ENCODE measurements at regions not wholly inside any gene's neighbourhood (a gene's known extent, or its start where the extent isn't known, plus 50 kb on each side); places are given as distances from the start of the nearest gene placed in this dataset.
A peak's percentile ranks its signal among the peaks of the same experiment; 100 is the strongest.

GRCh38 chr11:70623906-70624597 lies 225.7 kb downstream of the CTTN start:
- DNase-seq: no peak

- no peak for DNase-seq
These were observed 226.3 kb downstream of the CTTN start for GRCh38 chr11:70624598-70624993.

- no peak for DNase-seq
These were observed 226.7 kb downstream of the CTTN start for GRCh38 chr11:70625051-70625450.

DNA sequence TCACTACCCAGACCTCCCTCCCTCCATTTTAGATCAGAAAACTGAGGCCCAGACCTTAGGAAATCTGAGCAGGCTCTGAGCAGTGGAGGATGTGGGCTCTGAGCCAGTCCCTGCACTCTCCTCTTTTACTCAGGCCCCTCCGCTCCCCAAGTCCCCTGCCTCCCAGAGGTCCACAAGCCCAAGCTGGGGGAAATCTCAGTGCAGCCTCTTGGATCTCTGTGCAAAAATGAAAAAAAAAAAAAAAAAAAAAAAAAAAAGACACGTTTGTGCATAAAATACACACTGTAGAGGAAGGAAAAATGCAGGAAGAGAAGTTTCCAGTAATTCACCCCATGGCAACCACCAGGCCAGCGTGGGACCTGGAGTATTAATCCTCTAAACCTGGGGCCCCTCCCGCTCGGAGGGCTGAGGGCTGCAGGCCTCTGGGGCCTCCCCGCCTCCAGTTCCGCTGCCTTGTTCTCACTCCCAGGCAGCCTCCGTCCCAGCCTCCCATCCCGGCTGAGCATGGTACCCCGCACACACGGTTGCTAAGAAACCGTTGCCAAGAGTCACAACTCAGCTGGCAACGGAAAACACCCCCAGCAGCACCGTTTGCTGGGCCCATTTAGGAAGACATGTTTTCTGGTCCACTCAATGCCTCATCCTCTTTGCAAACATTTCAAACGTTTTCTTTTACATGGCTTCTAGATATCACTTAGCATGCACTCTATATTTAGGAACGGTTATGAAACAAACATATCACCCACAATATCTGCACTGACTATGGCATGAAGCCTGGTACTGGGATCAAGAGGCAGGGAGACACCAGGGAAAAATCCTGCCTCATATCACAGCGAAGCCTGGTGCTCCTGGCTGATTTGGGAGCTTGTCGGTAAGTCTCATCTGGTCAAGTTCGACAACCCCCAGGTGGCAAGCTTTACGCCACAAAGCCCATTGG lies 227.5 kb downstream of the CTTN start:
- DNase-seq: peak in 44 of 56 donors; percentile 6 to 86 (median 50)

DNA sequence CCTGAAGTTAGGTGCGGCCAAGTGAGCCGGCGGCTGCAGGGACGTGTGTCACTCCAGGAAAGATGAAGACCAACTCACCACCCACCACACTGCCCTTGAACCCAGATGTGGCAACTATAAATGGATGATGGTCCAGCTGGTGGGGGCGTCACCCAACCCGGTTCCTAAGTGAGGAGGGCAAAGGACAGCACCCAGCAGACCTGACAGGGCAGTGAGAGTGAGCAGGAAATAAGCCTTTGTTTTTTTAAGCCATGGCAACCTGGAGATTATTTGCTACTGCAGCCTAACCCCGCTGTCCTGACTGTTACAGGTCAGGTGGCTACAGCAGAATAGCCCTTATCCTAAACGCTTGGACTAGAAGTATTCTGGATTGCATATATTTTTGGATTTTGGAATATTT lies 228.9 kb downstream of the CTTN start:
- DNase-seq: no peak

GRCh38 chr11:70628176-70628854 lies 230.0 kb downstream of the CTTN start:
- peak in 1 of 56 donors; percentile 37 for DNase-seq

GRCh38 chr11:70628855-70629844 lies 230.8 kb downstream of the CTTN start:
- peak in 39 of 56 donors; percentile 7 to 87 (median 47) for DNase-seq

DNA sequence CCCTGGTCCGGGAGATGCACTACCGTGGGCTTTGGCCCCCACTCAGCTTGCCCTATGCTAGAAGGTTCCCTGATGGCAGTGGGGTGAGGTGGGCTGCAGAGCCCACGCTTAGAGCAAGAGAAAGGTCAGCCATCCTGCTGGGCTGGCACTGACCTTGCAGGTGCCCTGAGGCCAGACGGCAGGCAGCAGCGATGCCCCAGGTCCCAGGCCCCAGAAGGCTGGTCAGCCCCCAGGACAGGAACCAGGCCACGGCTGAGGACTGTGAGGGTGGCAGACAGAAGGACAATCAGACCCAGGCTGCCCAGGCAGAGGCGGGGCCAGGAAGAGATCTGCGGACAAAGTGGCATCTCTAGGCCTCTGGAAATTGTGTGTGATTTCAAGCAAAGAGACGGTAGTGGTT lies 231.7 kb downstream of the CTTN start:
- no peak for DNase-seq

DNA sequence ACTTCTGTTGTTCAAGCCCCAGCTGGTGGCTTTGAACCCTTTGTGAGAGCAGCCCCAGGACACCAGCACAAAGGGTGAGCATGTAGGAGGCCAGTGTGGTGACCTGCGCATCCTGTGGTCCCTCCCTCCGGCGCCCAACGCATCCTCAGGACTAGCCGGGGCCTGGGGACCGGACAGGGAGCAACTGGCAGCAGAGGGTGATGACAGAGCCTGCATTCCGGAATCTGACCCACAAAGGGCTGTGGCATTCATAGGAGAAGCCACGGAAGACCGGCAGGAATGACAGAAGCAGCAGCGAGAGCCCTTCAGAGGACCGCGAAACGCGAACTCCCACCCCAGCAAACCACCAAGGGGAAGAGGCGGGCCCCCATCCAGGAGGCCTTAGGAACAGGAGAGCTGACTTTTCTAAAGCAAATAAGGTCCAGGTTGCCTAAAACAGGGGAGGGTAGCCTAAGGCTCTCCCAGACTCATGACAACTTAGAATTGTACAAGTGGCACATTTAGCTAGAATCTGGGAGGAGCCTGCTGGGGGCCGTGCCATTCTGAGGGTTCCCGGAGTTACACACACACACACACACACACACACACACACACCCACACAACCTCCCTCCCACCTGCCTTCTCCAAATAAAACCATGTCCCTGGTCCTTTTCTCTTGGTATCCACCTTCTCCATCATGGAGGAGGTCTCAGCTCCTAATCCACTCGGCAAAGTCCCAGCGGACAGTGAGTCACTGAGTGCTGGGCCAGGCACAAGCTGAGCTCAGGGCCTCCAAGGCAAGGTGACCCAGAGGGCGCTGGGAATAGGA lies 232.7 kb downstream of the CTTN start:
- DNase-seq: peak in 5 of 56 donors; percentile 16 to 50 (median 22)

- DNase-seq: peak in 1 of 56 donors; percentile 50
These were observed 233.3 kb downstream of the CTTN start for GRCh38 chr11:70631624-70632047.

DNA sequence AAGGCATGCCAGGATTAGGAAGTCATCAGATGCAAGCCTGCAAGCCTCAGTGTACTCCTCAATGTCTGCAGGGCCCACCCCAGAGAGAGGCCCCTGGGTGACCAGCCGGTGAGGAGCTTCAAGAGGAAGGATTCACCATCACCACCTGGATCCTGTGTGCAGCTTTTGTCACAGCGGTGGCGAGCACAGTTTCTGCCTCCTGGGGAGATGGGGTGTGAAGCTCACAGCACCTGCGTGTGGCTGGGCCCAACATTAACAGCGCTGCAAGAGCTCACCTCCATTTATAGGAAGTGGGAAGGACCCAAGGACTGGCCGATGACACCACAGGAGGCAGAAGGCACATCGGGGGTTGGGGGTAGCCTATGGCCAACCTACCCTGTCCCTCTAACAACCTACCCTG lies 235.3 kb downstream of the CTTN start:
- no peak for DNase-seq

DNA sequence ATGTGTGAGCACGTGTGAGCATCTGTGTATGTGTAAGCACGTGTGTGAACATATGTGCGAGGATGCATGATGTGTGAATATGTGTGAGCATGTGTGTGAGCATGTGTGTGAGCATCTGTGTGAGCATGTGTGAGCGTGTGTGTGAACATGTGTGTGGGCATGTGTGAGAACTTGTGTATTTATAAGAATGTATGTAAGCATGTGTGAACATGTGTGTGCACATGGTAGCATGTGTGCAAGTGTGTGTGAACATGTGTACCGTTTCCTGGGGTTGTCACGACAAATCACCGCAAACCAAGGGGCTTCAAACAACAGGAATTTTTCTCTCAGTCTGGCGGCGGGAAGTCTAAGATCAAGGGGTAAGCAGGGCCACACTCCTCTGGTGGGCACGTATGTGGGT lies 238.3 kb downstream of the CTTN start:
- DNase-seq: no peak

- DNase-seq: no peak
These were observed 239.0 kb downstream of the CTTN start for GRCh38 chr11:70637186-70637800.

DNA sequence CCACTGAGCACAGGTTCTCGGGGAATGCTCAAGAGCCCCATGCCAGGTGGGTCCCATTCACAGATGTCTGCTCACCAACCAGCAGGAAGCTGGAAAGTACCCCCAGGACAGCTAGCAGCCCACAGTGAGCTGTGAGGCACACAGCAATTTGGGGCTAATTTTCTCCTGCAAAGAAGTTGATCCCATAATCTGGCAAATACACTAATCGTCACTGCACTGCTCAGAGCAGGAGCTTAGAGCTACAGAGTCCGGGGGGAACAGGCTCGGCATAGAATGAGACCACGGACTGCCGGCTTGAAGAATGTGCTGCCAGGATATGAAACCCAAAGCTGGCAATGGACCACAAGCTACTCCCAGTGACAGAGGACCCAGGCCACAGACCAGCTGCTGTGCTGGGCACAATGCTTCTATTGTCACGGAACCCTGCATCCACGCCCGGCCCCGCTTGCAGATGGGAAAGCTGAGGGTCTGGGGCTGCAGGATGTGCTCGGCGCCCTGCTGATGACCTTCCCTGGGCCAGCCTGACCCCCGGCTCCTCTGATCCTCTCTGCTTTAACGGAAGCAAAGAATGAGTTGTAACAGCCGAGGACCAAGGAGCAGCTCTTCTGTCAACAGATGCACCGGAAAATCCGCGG lies 239.7 kb downstream of the CTTN start:
- DNase-seq: peak in 48 of 56 donors; percentile 12 to 79 (median 52)

DNA sequence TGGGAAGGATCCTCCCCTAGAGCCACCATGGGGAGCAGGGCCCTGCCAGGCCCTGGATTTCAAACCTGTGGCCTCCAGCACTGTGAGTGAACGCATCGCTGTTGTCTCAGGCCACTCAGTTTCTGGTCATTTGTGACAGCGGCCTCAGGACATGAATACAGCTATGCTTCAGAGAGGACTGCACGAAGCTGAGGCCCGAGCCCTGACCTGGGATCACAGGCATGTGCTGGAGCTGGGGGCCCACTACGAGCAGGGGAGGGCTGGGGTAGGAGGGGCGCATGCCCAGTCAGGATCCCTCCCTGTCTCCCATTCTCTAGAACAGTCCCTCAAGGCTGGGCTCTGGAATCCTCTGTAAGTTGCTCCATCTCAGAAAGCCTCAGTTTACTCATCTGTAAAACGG lies 242.1 kb downstream of the CTTN start:
- DNase-seq: no peak

DNA sequence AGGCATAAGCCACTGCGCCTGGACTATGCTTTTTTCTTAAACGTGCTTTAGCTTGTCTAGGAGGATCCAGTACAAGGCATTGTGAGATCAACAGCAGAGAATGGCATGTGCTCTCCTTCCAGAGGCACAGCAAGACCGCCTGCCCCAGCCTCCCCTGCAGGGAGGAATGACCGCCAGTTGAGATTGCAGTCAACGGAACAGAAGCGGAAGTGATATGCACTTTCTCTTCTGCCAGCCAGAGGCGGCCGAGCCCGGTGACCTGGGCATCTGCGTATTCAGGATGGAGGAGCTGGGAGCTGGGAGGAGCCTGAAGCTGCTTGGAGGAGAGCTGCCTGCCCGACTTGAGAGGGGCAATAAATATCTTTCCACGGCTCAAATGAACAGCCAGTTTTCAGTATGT lies 243.0 kb downstream of the CTTN start:
- peak in 1 of 56 donors; percentile 13 for DNase-seq

DNA sequence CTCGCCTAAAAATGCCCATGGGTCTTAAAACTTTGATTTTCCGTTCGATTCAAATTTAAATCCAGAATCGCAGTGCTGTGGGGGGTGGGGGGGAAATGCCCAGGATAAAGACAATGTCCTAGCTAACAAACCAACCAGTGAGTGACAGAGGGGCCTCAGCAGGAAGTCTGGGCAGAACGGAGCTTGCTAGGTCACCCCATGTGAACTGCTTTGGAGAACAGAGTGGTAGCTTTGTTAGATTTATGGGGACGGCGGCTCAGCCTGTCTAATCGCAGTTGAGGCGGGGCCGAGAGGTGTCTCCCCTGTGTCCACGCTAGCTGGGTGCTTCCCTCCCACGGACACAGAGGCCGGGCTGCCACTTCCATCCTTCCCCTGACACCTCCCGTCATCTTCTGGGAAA lies 243.9 kb downstream of the CTTN start:
- DNase-seq: no peak

- DNase-seq: no peak
These were observed 245.3 kb downstream of the CTTN start for GRCh38 chr11:70643642-70644041.
